ENCODE measurements at regions not wholly inside any gene's neighbourhood (a gene's known extent, or its start where the extent isn't known, plus 50 kb on each side); places are given as distances from the start of the nearest gene placed in this dataset.

DNA sequence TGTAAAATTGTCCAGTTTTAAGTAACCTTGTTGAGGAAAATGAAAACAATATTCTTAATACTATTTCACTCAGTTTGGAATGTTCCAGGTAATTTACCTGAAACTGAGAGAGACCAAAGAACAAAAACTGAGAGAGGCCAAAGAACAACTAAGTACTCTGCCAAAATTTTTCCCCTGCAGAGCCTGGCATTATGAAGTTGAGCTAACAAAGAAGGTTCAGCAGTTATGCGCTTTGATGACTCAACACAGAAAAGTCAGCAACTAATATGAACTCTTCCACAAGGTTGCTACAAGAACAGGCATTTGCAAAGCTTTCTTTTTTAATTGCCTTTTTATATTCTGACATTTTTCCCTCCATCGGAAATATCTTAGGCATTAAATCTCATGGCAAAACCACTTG lies 270.9 kb downstream of the CHRM3 start:
- Histone ChIP-seq H3K4me3 (replicated peaks; ENCODE audit: low read depth, low read length) (no peak overlapping the region), H3K36me3 (ENCODE audit: control insufficient read depth, insufficient read depth, low read length) (no peaks in the 10 kb centered on the region), H3K27me3 (replicated peaks; ENCODE audit: control insufficient read depth, insufficient read depth, low read length) (no peaks in the 10 kb centered on the region)
- TF ChIP-seq, protein P1, sequence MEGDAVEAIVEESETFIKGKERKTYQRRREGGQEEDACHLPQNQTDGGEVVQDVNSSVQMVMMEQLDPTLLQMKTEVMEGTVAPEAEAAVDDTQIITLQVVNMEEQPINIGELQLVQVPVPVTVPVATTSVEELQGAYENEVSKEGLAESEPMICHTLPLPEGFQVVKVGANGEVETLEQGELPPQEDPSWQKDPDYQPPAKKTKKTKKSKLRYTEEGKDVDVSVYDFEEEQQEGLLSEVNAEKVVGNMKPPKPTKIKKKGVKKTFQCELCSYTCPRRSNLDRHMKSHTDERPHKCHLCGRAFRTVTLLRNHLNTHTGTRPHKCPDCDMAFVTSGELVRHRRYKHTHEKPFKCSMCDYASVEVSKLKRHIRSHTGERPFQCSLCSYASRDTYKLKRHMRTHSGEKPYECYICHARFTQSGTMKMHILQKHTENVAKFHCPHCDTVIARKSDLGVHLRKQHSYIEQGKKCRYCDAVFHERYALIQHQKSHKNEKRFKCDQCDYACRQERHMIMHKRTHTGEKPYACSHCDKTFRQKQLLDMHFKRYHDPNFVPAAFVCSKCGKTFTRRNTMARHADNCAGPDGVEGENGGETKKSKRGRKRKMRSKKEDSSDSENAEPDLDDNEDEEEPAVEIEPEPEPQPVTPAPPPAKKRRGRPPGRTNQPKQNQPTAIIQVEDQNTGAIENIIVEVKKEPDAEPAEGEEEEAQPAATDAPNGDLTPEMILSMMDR (IDR thresholded peaks at IDR 0.05; ENCODE audit: insufficient read depth, low read length, poor library complexity, severe bottlenecking): no peak
- no peak for DNase-seq (ENCODE audit: extremely low read depth, insufficient read length)

DNA sequence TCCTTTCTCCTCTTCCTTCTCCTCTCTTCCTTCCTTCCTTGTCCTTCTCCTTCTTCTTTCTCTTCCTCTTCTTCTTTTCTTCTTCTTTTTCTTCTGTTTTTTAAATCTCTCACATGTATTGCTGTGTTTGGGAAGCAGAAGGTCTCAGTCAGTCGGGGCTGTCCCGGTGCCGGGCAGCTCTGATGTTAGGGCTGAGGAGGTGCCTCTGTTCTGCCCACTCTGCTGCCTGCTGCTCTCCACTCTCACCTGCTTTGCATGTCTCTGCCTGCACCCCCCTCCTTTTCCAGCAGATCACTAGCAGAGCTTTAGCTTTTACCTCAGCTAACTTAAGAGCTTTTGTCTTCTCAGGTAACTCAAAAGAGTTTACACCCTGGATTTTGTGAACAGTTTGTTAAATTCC lies 276.6 kb downstream of the CHRM3 start:
- no peaks in the 10 kb centered on the region for H3K27me3 ChIP-seq (replicated peaks; ENCODE audit: control insufficient read depth, insufficient read depth, low read length)
- H3K4me3 ChIP-seq (replicated peaks; ENCODE audit: low read depth, low read length): no peak overlapping the region
- DNase-seq (ENCODE audit: extremely low read depth, insufficient read length): no peak
- TF ChIP-seq, protein P1 (IDR thresholded peaks at IDR 0.05; ENCODE audit: insufficient read depth, low read length, poor library complexity, severe bottlenecking): no peak
- no peaks in the 10 kb centered on the region for H3K36me3 ChIP-seq (ENCODE audit: control insufficient read depth, insufficient read depth, low read length)

DNA sequence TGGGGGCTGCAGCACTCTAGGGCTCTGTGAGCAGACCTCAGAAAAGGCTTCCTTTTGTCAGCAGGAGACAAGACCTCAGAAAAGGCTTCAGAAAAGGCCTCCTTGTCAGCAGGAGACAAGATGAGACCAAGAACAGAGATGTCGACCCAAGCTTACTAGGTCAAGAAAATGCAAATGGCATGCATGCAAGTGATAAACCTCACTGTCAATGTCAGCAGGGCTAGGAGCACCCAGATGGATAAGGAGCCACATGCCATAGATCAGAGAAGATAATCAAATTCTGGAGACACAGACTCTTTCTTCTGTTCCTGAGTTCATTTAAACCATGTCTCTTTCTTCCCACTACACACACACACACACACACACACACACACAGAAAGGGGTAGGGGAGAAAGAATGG lies 285.9 kb downstream of the CHRM3 start:
- H3K27me3 ChIP-seq (replicated peaks; ENCODE audit: control insufficient read depth, insufficient read depth, low read length): no peaks in the 10 kb centered on the region
- TF ChIP-seq, protein P1 (IDR thresholded peaks at IDR 0.05; ENCODE audit: insufficient read depth, low read length, poor library complexity, severe bottlenecking): no peak
- DNase-seq (ENCODE audit: extremely low read depth, insufficient read length): no peak
- H3K36me3 ChIP-seq (ENCODE audit: control insufficient read depth, insufficient read depth, low read length): no peaks in the 10 kb centered on the region
- no peak overlapping the region for H3K4me3 ChIP-seq (replicated peaks; ENCODE audit: low read depth, low read length)

DNA sequence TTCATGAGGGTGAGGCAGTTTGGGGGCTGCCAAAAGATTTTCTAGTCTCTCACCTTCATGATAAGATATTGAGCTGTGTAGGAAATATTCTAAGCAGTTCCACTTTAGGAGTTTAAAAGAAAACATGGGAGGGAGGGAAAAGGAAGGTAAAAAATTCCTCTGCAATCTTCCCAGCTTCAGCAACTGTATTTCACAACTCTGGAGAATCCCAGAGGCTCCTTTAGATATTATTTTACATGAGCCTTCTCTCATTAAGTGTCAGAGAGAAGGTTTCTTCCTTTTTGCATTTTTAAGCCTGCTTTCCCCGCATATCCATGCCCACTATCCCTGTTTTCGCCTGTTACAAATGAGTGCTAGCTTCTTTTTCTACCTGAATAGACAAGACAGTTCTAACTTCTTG lies 289.4 kb downstream of the CHRM3 start:
- Histone ChIP-seq H3K36me3 (ENCODE audit: control insufficient read depth, insufficient read depth, low read length) (no peaks in the 10 kb centered on the region), H3K27me3 (replicated peaks; ENCODE audit: control insufficient read depth, insufficient read depth, low read length) (no peaks in the 10 kb centered on the region), H3K4me3 (replicated peaks; ENCODE audit: low read depth, low read length) (no peak overlapping the region)
- TF ChIP-seq, protein P1 (IDR thresholded peaks at IDR 0.05; ENCODE audit: insufficient read depth, low read length, poor library complexity, severe bottlenecking): no peak
- DNase-seq (ENCODE audit: extremely low read depth, insufficient read length): no peak

DNA sequence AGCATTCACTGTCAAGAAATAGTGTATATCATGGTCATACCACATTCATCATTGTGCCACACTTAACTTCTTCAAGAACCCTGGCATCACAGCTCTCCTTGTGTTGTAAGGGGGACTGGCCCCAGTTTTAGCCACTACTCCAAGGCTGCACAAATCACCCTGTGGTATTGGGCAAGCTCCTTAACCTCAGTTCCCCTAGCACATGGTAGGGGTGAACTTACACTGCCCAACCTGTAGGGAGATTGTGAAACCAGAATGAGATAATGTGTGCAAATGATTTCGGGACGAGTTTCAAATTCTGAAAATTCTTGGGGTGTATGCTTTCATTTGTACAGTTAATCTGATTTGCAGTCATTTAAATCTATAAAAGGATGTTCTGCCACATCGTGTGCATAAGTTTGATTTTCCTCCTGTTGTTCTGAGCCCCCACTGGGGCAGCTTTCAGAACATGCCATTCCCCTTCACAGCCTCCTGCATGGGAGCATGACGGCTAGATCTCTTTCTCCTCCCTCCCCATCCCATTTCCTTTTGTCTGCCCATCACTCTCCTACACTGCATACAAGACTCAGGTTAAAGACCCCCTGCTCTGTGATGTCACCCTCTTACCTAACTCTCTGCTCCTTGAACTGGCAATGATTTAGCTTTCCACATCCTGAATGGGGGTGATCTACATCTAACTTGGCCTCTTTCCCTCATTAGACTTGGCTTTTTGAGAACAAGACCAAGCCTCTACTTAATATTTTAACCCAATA lies 290.3 kb downstream of the CHRM3 start:
- no peaks in the 10 kb centered on the region for H3K36me3 ChIP-seq (ENCODE audit: control insufficient read depth, insufficient read depth, low read length)
- DNase-seq (ENCODE audit: extremely low read depth, insufficient read length): no peak
- no peak overlapping the region for H3K4me3 ChIP-seq (replicated peaks; ENCODE audit: low read depth, low read length)
- H3K27me3 ChIP-seq (replicated peaks; ENCODE audit: control insufficient read depth, insufficient read depth, low read length): no peaks in the 10 kb centered on the region
- TF ChIP-seq, protein P1 (IDR thresholded peaks at IDR 0.05; ENCODE audit: insufficient read depth, low read length, poor library complexity, severe bottlenecking): no peak

DNA sequence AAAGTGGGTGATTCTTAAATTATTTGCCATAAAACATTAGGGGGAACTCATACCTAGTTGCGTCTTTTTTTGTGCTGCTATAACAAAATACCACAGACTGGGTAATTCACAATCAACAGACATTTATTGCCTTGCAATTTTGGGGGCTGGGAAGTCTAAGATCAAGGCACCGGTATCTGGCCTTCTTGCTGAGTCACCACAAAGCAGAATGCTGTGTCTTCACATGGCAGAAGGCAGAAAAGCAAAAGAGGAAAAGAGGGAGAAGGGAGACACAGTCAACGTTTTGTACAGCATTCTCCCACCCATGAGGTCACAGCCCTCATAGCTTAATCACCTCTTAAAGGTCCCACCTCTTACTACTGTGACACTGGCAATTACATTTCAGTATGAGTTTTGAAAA lies 291.0 kb downstream of the CHRM3 start:
- TF ChIP-seq, protein P1 (IDR thresholded peaks at IDR 0.05; ENCODE audit: insufficient read depth, low read length, poor library complexity, severe bottlenecking): no peak
- no peaks in the 10 kb centered on the region for H3K27me3 ChIP-seq (replicated peaks; ENCODE audit: control insufficient read depth, insufficient read depth, low read length)

More for the DNA sequence above, 291.0 kb downstream of the CHRM3 start:
- no peak overlapping the region for H3K4me3 ChIP-seq (replicated peaks; ENCODE audit: low read depth, low read length)
- DNase-seq (ENCODE audit: extremely low read depth, insufficient read length): no peak
- no peaks in the 10 kb centered on the region for H3K36me3 ChIP-seq (ENCODE audit: control insufficient read depth, insufficient read depth, low read length)
